Adrenal gland (tissue), 9 donors: ENCODE measurements at regions not wholly inside any gene's neighbourhood (a gene's known extent, or its start where the extent isn't known, plus 50 kb on each side); places are given as distances from the start of the nearest gene placed in this dataset.

ENCODE experiments used
- DNase-seq, 7 donors: peaks; one replicate each; pipeline ENCODE4 v3.0.0-alpha.2; 2019 to 2020
- H3K27ac ChIP-seq, 5 donors: fragments of 200-600 bp; sonication (generic) in 4 of 5; 1 replicate in 3 of 5; 2 replicates in 2 of 5; pipeline versions ENCODE4 v1.5.1 to v1.8.0; 2016 to 2020; ENCODE audit warnings: mild to moderate bottlenecking in 1 of 5
- H3K27me3 ChIP-seq: fragments of 200-600 bp; 2 replicates; pipeline ENCODE4 v1.8.0; 2021
- H3K36me3 ChIP-seq, 2 donors: fragments of 200-600 bp; replicated peaks in 1 of 2; 1 replicate in 1 of 2; 2 replicates in 1 of 2; pipeline versions ENCODE4 v1.5.1 to v1.8.0; 2018 to 2022
- H3K4me1 ChIP-seq, 2 donors: fragments of 200-600 bp; replicated peaks in 1 of 2; 1 replicate in 1 of 2; 2 replicates in 1 of 2; pipeline versions ENCODE4 v1.5.1 to v1.8.0; 2018 to 2021
- H3K4me3 ChIP-seq, 4 donors: fragments of 200-600 bp; sonication (generic) in 3 of 4; one replicate each; pipeline ENCODE4 v1.5.1; 2016 to 2018
- H3K9me3 ChIP-seq, 3 donors: fragments of 200-600 bp; sonication (generic) in 1 of 3; replicated peaks in 1 of 3; 1 replicate in 2 of 3; 2 replicates in 1 of 3; pipeline versions ENCODE4 v1.5.1 to v1.8.0; 2016 to 2021
- CTCF ChIP-seq, 6 experiments: fragments of 450-650 bp in 4 of 6; fragments of 200-600 bp in 2 of 6; sonication (generic) in 1 of 6; IDR thresholded peaks; 1 replicate in 5 of 6; 2 replicates in 1 of 6; pipeline versions ENCODE4 v1.5.1 to v1.8.0; 2016 to 2021; ENCODE audit warnings: antibody characterized with exemption in 6 of 6, mild to moderate bottlenecking in 2 of 6, moderate library complexity in 1 of 6
- POLR2A ChIP-seq, 2 donors: fragments of 450-650 bp; IDR thresholded peaks; one replicate each; pipeline ENCODE4 v1.6.1; 2017; ENCODE audit warnings: antibody characterized with exemption in 2 of 2, mild to moderate bottlenecking in 2 of 2, moderate library complexity in 1 of 2
- WGBS, 4 donors: extraction: QIAGEN DNeasy Blood & Tissue Kit in 2 of 4; methylation state at CpG; one replicate each; pipeline versions ENCODE4 v1.1.5 to v1.1.7; 2013 to 2017; 5-methylcytosine and 5-hydroxymethylcytosine counted together
- intact Hi-C, 2 donors: fragments of 100-400 bp; cut with DNase I; formaldehyde crosslinking; loops; one replicate each; pipeline versions ENCODE4 v1.14.1 to v1.15.0; 2022 to 2023
- donor health status: healthy with polysubstance abuse.
- donor health status: Bipolar disorder and iron deficiency.
- donor health status: DM: yes; HTN: yes; CAD: no.
- donor health status: DM: no; HTN: no; CAD: no.
- donor health status: DM: no; HTN: no; CAD: no.

- H3K36me3 ChIP-seq, result no peaks in the 10 kb centered on the region
- intact Hi-C loops, result no loop called here
- no peak for DNase-seq
- H3K4me1 ChIP-seq, result no peaks in the 10 kb centered on the region
- no peak overlapping the region for H3K4me3 ChIP-seq
- 26 to 37% (median 30%) methylated on average over 3 of the region's 3 CpGs for WGBS, 4 donors
- H3K27me3 ChIP-seq, result no peaks in the 10 kb centered on the region
- no peak for TF ChIP-seq CTCF (IDR thresholded peaks at IDR 0.05)
- H3K27ac ChIP-seq, result no peak overlapping the region
- H3K9me3 ChIP-seq, result no peaks in the 10 kb centered on the region
Observed at GRCh38 chr18:38930881-38931753, 1365.5 kb upstream of the CELF4 start.

GRCh38 chr18:38923540-38923939 lies 1357.9 kb upstream of the CELF4 start:
- intact Hi-C loops, result no loop called here
- WGBS, 4 donors, result 80 to 84% (median 82%) methylated on average over 3 of the region's 3 CpGs

GRCh38 chr18:38923126-38923525 lies 1357.5 kb upstream of the CELF4 start:
- no peaks in the 10 kb centered on the region for H3K4me1 ChIP-seq
- WGBS, 4 donors, result 59 to 91% (median 68%) methylated on average over 1 of the region's 1 CpG
- TF ChIP-seq CTCF (IDR thresholded peaks at IDR 0.05), result no peak
- H3K27me3 ChIP-seq, result no peaks in the 10 kb centered on the region
- no peaks in the 10 kb centered on the region for H3K36me3 ChIP-seq
- no peak overlapping the region for H3K27ac ChIP-seq
- H3K4me3 ChIP-seq, result no peak overlapping the region
- intact Hi-C loops, result no loop called here
- no peak for DNase-seq
- no peaks in the 10 kb centered on the region for H3K9me3 ChIP-seq

More at GRCh38 chr18:38923540-38923939, 1357.9 kb upstream of the CELF4 start:
- Histone ChIP-seq H3K4me3 (no peak overlapping the region), H3K9me3 (no peaks in the 10 kb centered on the region), H3K27ac (no peak overlapping the region), H3K36me3 (no peaks in the 10 kb centered on the region), H3K27me3 (no peaks in the 10 kb centered on the region), H3K4me1 (no peaks in the 10 kb centered on the region)
- DNase-seq, result no peak
- TF ChIP-seq CTCF (IDR thresholded peaks at IDR 0.05) (no peak), POLR2A (IDR thresholded peaks at IDR 0.05) (no peak)

- H3K4me1 ChIP-seq, result no peaks in the 10 kb centered on the region
- intact Hi-C loops, result no loop called here
- no peaks in the 10 kb centered on the region for H3K9me3 ChIP-seq
- no peaks in the 10 kb centered on the region for H3K36me3 ChIP-seq
- no peaks in the 10 kb centered on the region for H3K27me3 ChIP-seq
- no peak for TF ChIP-seq POLR2A (IDR thresholded peaks at IDR 0.05)
- no peak for TF ChIP-seq CTCF (IDR thresholded peaks at IDR 0.05)
- 71 to 90% (median 79%) methylated on average over 2 of the region's 2 CpGs for WGBS, 4 donors
- no peak for DNase-seq
- no peak overlapping the region for H3K27ac ChIP-seq
- H3K4me3 ChIP-seq, result no peak overlapping the region
Observed at GRCh38 chr18:38909972-38910371, 1344.4 kb upstream of the CELF4 start.
